GM13976 (cell line): ENCODE measurements at regions not wholly inside any gene's neighbourhood (a gene's known extent, or its start where the extent isn't known, plus 50 kb on each side); places are given as distances from the start of the nearest gene placed in this dataset.

ENCODE experiments used
- DNase-seq: peaks from one replicate; pipeline ENCODE4 v3.0.0; 2012; ENCODE audit warnings: low spot score
- CTCF ChIP-seq: IDR thresholded peaks from 2 replicates; pipeline ENCODE4 v1.5.1; 2012; ENCODE audit warnings: borderline replicate concordance, mild to moderate bottlenecking; ENCODE audit not compliant: insufficient read depth; ENCODE audit errors: extremely low read depth, missing control alignments, control extremely low read depth
- in situ Hi-C: fragments of 300-500 bp; cut with MboI; formaldehyde crosslinking; loops from one replicate; pipeline ENCODE4 v1.12.0; 2022; ENCODE audit warnings: low sequenced_read_pairs, mixed read lengths, inconsistent platforms; ENCODE audit not compliant: unreplicated experiment

GRCh38 chr4:173475751-173476150 lies 54.3 kb downstream of the HAND2 start:
- in situ Hi-C loops, result no loop called here
- no peak for TF ChIP-seq CTCF
- no peak for DNase-seq

GRCh38 chr4:173469622-173470021 lies 60.4 kb downstream of the HAND2 start:
- in situ Hi-C loops, result no loop called here
- TF ChIP-seq CTCF, result no peak
- no peak for DNase-seq

- DNase-seq, result no peak
- TF ChIP-seq CTCF, result no peak
- in situ Hi-C loops, result no loop called here
Observed at GRCh38 chr4:173468314-173468713, 61.7 kb downstream of the HAND2 start.

- no peak for TF ChIP-seq CTCF
- in situ Hi-C loops, result no loop called here
- DNase-seq, result no peak
Observed at GRCh38 chr4:173466101-173466500, 63.9 kb downstream of the HAND2 start.

- TF ChIP-seq CTCF, result no peak
- in situ Hi-C loops, result no loop called here
- DNase-seq, result no peak
Observed at GRCh38 chr4:173464481-173464880, 65.5 kb downstream of the HAND2 start.

GRCh38 chr4:173463816-173464215 lies 64.9 kb upstream of the SCRG1 start:
- in situ Hi-C loops, result no loop called here
- no peak for DNase-seq
- no peak for TF ChIP-seq CTCF

- no peak for DNase-seq
- no peak for TF ChIP-seq CTCF
- in situ Hi-C loops, result no loop called here
Observed at GRCh38 chr4:173461170-173461569, 62.3 kb upstream of the SCRG1 start.
